ENCODE measurements at regions not wholly inside any gene's neighbourhood (a gene's known extent, or its start where the extent isn't known, plus 50 kb on each side); places are given as distances from the start of the nearest gene placed in this dataset.

GRCh38 chr12:84741692-84742091 lies 170.9 kb downstream of the SLC6A15 start:
- TF ChIP-seq RARB (CRISPR knock-in tag; IDR thresholded peaks at IDR 0.05) = no peak
- TF ChIP-seq CSDC2 (CRISPR knock-in tag; IDR thresholded peaks at IDR 0.05) = no peak
- no peak for TF ChIP-seq CREB5 (CRISPR knock-in tag; IDR thresholded peaks at IDR 0.05; ENCODE audit: low read depth)
- TF ChIP-seq ZFP30 (CRISPR knock-in tag; IDR thresholded peaks at IDR 0.05) = no peak

All from SK-N-SH treated with all-trans-retinoic acid at 6 μM for 48 hours (cell line).